SK-N-MC (cell line): ENCODE measurements at regions not wholly inside any gene's neighbourhood (a gene's known extent, or its start where the extent isn't known, plus 50 kb on each side); places are given as distances from the start of the nearest gene placed in this dataset.

Experiments
- EZH2 ChIP-seq: fragments of 200-600 bp; sonication (generic); IDR thresholded peaks from one replicate; pipeline ENCODE4 v1.6.1; 2017; ENCODE audit warnings: antibody characterized with exemption
- FOXP2 ChIP-seq: optimal IDR thresholded peaks from 2 replicates; pipeline ENCODE3; 2011; ENCODE audit warnings: mild to moderate bottlenecking, moderate library complexity; ENCODE audit not compliant: insufficient read depth; ENCODE audit errors: extremely low read length, control extremely low read depth
- POLR2AphosphoS5 ChIP-seq: IDR thresholded peaks from 2 replicates; pipeline ENCODE4 v1.6.1; 2012; ENCODE audit warnings: mild to moderate bottlenecking, low read depth, low read length, borderline replicate concordance

- TF ChIP-seq EZH2 (no peak), POLR2AphosphoS5 (no peak), FOXP2 (no peak)
Observed at GRCh38 chr2:146576339-146577111, 1268.3 kb upstream of the ACVR2A start.
